Smooth muscle cell (in vitro differentiated cells): ENCODE measurements at regions not wholly inside any gene's neighbourhood (a gene's known extent, or its start where the extent isn't known, plus 50 kb on each side); places are given as distances from the start of the nearest gene placed in this dataset.
A peak's percentile ranks its signal among the peaks of the same experiment; 100 is the strongest.

Experiments used
- DNase-seq: peaks from one replicate; lab custom pipeline; 2025; ENCODE audit not compliant: unreplicated experiment; lab: John Stamatoyannopoulos, UW
- H2AFZ ChIP-seq: fragments of 200-600 bp; sonication (generic); 2 replicates; pipeline ENCODE4 v1.6.0; 2016; ENCODE audit warnings: antibody characterized with exemption, low read depth, mild to moderate bottlenecking
- H3F3A ChIP-seq: fragments of 200-600 bp; sonication (generic); 2 replicates; pipeline ENCODE4 v1.6.0; 2017; ENCODE audit warnings: antibody characterized with exemption, low read depth
- H3K27ac ChIP-seq: fragments of 200-600 bp; sonication (generic); 2 replicates; pipeline ENCODE4 v1.5.1; 2016; ENCODE audit warnings: low read depth, mild to moderate bottlenecking
- H3K27me3 ChIP-seq: fragments of 200-600 bp; sonication (generic); 2 replicates; pipeline ENCODE4 v1.6.1; 2016; ENCODE audit warnings: low read depth, mild to moderate bottlenecking
- H3K36me3 ChIP-seq: fragments of 200-600 bp; sonication (generic); 2 replicates; pipeline ENCODE4 v1.5.1; 2016; ENCODE audit warnings: low read depth
- H3K4me1 ChIP-seq: fragments of 200-600 bp; sonication (generic); 2 replicates; pipeline ENCODE4 v1.5.1; 2016; ENCODE audit warnings: low read depth
- H3K4me2 ChIP-seq: fragments of 200-600 bp; sonication (generic); 2 replicates; pipeline ENCODE4 v1.6.0; 2016; ENCODE audit warnings: mild to moderate bottlenecking
- H3K4me3 ChIP-seq: fragments of 200-600 bp; sonication (generic); 2 replicates; pipeline ENCODE4 v1.5.1; 2016; ENCODE audit warnings: mild to moderate bottlenecking
- H3K79me2 ChIP-seq: fragments of 200-600 bp; sonication (generic); 2 replicates; pipeline ENCODE4 v1.6.0; 2016; ENCODE audit warnings: low read depth, mild to moderate bottlenecking
- H3K9ac ChIP-seq: fragments of 200-600 bp; sonication (generic); 2 replicates; pipeline ENCODE4 v1.6.0; 2016; ENCODE audit warnings: low read depth
- H3K9me3 ChIP-seq: fragments of 200-600 bp; sonication (generic); replicated peaks from 2 replicates; pipeline ENCODE4 v1.5.1; 2016; ENCODE audit warnings: low read depth
- H4K20me1 ChIP-seq: fragments of 200-600 bp; sonication (generic); 2 replicates; pipeline ENCODE4 v1.6.0; 2016; ENCODE audit warnings: low read depth
- CTCF ChIP-seq: fragments of 200-600 bp; sonication (generic); IDR thresholded peaks from 2 replicates; pipeline ENCODE4 v1.5.1; 2017; ENCODE audit warnings: borderline replicate concordance, mild to moderate bottlenecking, antibody characterized with exemption; ENCODE audit not compliant: insufficient read depth, poor library complexity, severe bottlenecking
- WGBS: methylation state at CpG from one replicate; pipeline ENCODE4 v1.1.7; 2016; ENCODE audit warnings: low lambda C conversion rate; 5-methylcytosine and 5-hydroxymethylcytosine counted together

- Histone ChIP-seq H3K79me2 (no peaks in the 10 kb centered on the region), H3K9ac (no peak overlapping the region), H4K20me1 (no peaks in the 10 kb centered on the region), H2AFZ (no peak overlapping the region), H3K4me1 (peaks cover 7% of the 10 kb centered on the region), H3K4me3 (no peak overlapping the region), H3K4me2 (no peak overlapping the region), H3K9me3 (no peaks in the 10 kb centered on the region), H3K27me3 (no peaks in the 10 kb centered on the region), H3K27ac (no peak overlapping the region), H3K36me3 (no peaks in the 10 kb centered on the region), H3F3A (no peaks in the 10 kb centered on the region)
- TF ChIP-seq CTCF, result no peak
- 56% methylated on average over 3 of the region's 3 CpGs for WGBS
- no peak for DNase-seq
Measured at GRCh38 chr20:34190262-34190661, 51.0 kb upstream of the ASIP start.

- TF ChIP-seq CTCF, result peak; percentile 71
- no peak overlapping the region for H2AFZ ChIP-seq
- H3K4me1 ChIP-seq, result peaks cover 11% of the 10 kb centered on the region
- H3K79me2 ChIP-seq, result no peaks in the 10 kb centered on the region
- 19% methylated on average over 3 of the region's 3 CpGs for WGBS
- no peaks in the 10 kb centered on the region for H3K36me3 ChIP-seq
- no peaks in the 10 kb centered on the region for H3F3A ChIP-seq
- DNase-seq, result peak; percentile 27
- no peak overlapping the region for H3K9ac ChIP-seq
- no peak overlapping the region for H3K27ac ChIP-seq
- H3K4me3 ChIP-seq, result no peak overlapping the region
- H4K20me1 ChIP-seq, result no peaks in the 10 kb centered on the region
- H3K4me2 ChIP-seq, result no peak overlapping the region
- H3K27me3 ChIP-seq, result no peaks in the 10 kb centered on the region
- H3K9me3 ChIP-seq, result no peaks in the 10 kb centered on the region
Measured at GRCh38 chr20:34190679-34191090, 50.5 kb upstream of the ASIP start.
